Skeletal muscle satellite cell (primary cell): ENCODE measurements at regions not wholly inside any gene's neighbourhood (a gene's known extent, or its start where the extent isn't known, plus 50 kb on each side); places are given as distances from the start of the nearest gene placed in this dataset.

Source experiments
- H3K27me3 ChIP-seq: 2 replicates; pipeline ENCODE4 v1.7.0; 2013; ENCODE audit warnings: low read length; ENCODE audit not compliant: control insufficient read depth, insufficient read depth
- H3K36me3 ChIP-seq: 2 replicates; pipeline ENCODE4 v1.7.0; 2013; ENCODE audit warnings: mild to moderate bottlenecking, control low read depth, low read length; ENCODE audit not compliant: insufficient read depth
- H3K4me1 ChIP-seq: 2 replicates; pipeline ENCODE4 v1.7.0; 2013; ENCODE audit warnings: low read length; ENCODE audit not compliant: control insufficient read depth, insufficient read depth
- H3K4me2 ChIP-seq: 2 replicates; pipeline ENCODE4 v1.7.0; 2013; ENCODE audit warnings: mild to moderate bottlenecking, low read length
- H3K4me3 ChIP-seq: 2 replicates; pipeline ENCODE4 v1.7.0; 2013; ENCODE audit warnings: low read length
- H3K9ac ChIP-seq: 2 replicates; pipeline ENCODE4 v1.7.0; 2013; ENCODE audit warnings: mild to moderate bottlenecking, low read depth, low read length, moderate library complexity
- H3K9me3 ChIP-seq: replicated peaks from 2 replicates; pipeline ENCODE4 v1.7.0; 2013; ENCODE audit warnings: mild to moderate bottlenecking, control low read depth, low read length

GRCh38 chr2:6535572-6535971, 330.1 kb downstream of the CMPK2 start:
- Histone ChIP-seq H3K4me2 (no peak overlapping the region), H3K9me3 (no peaks in the 10 kb centered on the region), H3K9ac (no peak overlapping the region), H3K4me1 (no peaks in the 10 kb centered on the region), H3K36me3 (no peaks in the 10 kb centered on the region), H3K27me3 (peaks cover 3% of the 10 kb centered on the region), H3K4me3 (no peak overlapping the region)

GRCh38 chr2:6538607-6539006, 327.1 kb downstream of the CMPK2 start:
- Histone ChIP-seq H3K36me3 (no peaks in the 10 kb centered on the region), H3K9me3 (no peaks in the 10 kb centered on the region), H3K27me3 (peaks cover 3% of the 10 kb centered on the region), H3K4me3 (no peak overlapping the region), H3K4me1 (no peaks in the 10 kb centered on the region), H3K4me2 (no peak overlapping the region), H3K9ac (no peak overlapping the region)

GRCh38 chr2:6545336-6545735, 320.4 kb downstream of the CMPK2 start:
- no peaks in the 10 kb centered on the region for H3K9me3 ChIP-seq
- no peak overlapping the region for H3K4me3 ChIP-seq
- no peak overlapping the region for H3K9ac ChIP-seq
- H3K27me3 ChIP-seq, result no peaks in the 10 kb centered on the region
- H3K4me2 ChIP-seq, result no peak overlapping the region
- H3K36me3 ChIP-seq, result no peaks in the 10 kb centered on the region
- H3K4me1 ChIP-seq, result no peaks in the 10 kb centered on the region

- Histone ChIP-seq H3K4me1 (no peaks in the 10 kb centered on the region), H3K36me3 (no peaks in the 10 kb centered on the region), H3K27me3 (no peaks in the 10 kb centered on the region), H3K4me3 (no peak overlapping the region), H3K9me3 (no peaks in the 10 kb centered on the region), H3K9ac (no peak overlapping the region), H3K4me2 (no peak overlapping the region)
These were observed 319.9 kb downstream of the CMPK2 start for GRCh38 chr2:6545795-6546194.

- H3K4me3 ChIP-seq, result no peak overlapping the region
- no peaks in the 10 kb centered on the region for H3K27me3 ChIP-seq
- no peaks in the 10 kb centered on the region for H3K36me3 ChIP-seq
- no peaks in the 10 kb centered on the region for H3K4me1 ChIP-seq
- H3K4me2 ChIP-seq, result no peak overlapping the region
- H3K9ac ChIP-seq, result no peak overlapping the region
- H3K9me3 ChIP-seq, result no peaks in the 10 kb centered on the region
These were observed 311.2 kb downstream of the CMPK2 start for GRCh38 chr2:6554466-6554865.

- no peak overlapping the region for H3K4me2 ChIP-seq
- H3K4me3 ChIP-seq, result no peak overlapping the region
- H3K27me3 ChIP-seq, result no peaks in the 10 kb centered on the region
- no peaks in the 10 kb centered on the region for H3K4me1 ChIP-seq
- no peaks in the 10 kb centered on the region for H3K9me3 ChIP-seq
- H3K36me3 ChIP-seq, result no peaks in the 10 kb centered on the region
- no peak overlapping the region for H3K9ac ChIP-seq
These were observed 309.0 kb downstream of the CMPK2 start for GRCh38 chr2:6556755-6557154.

- Histone ChIP-seq H3K36me3 (no peaks in the 10 kb centered on the region), H3K4me3 (no peak overlapping the region), H3K9me3 (no peaks in the 10 kb centered on the region), H3K9ac (no peak overlapping the region), H3K27me3 (no peaks in the 10 kb centered on the region), H3K4me1 (no peaks in the 10 kb centered on the region), H3K4me2 (no peak overlapping the region)
These were observed 308.0 kb downstream of the CMPK2 start for GRCh38 chr2:6557737-6558136.

GRCh38 chr2:6562771-6563170, 302.9 kb downstream of the CMPK2 start:
- H3K9ac ChIP-seq, result no peak overlapping the region
- no peaks in the 10 kb centered on the region for H3K9me3 ChIP-seq
- no peaks in the 10 kb centered on the region for H3K36me3 ChIP-seq
- H3K4me1 ChIP-seq, result no peaks in the 10 kb centered on the region
- H3K27me3 ChIP-seq, result no peaks in the 10 kb centered on the region
- H3K4me3 ChIP-seq, result no peak overlapping the region
- no peak overlapping the region for H3K4me2 ChIP-seq

GRCh38 chr2:6564326-6564725, 301.4 kb downstream of the CMPK2 start:
- Histone ChIP-seq H3K36me3 (no peaks in the 10 kb centered on the region), H3K27me3 (no peaks in the 10 kb centered on the region), H3K4me2 (no peak overlapping the region), H3K9ac (no peak overlapping the region), H3K4me3 (no peak overlapping the region), H3K9me3 (no peaks in the 10 kb centered on the region), H3K4me1 (no peaks in the 10 kb centered on the region)

- Histone ChIP-seq H3K4me1 (no peaks in the 10 kb centered on the region), H3K9me3 (no peaks in the 10 kb centered on the region), H3K9ac (no peak overlapping the region), H3K27me3 (no peaks in the 10 kb centered on the region), H3K4me3 (no peak overlapping the region), H3K4me2 (no peak overlapping the region), H3K36me3 (no peaks in the 10 kb centered on the region)
These were observed 291.6 kb downstream of the CMPK2 start for GRCh38 chr2:6574121-6574520.

- Histone ChIP-seq H3K4me3 (no peak overlapping the region), H3K27me3 (no peaks in the 10 kb centered on the region), H3K4me1 (no peaks in the 10 kb centered on the region), H3K4me2 (no peak overlapping the region), H3K9me3 (no peaks in the 10 kb centered on the region), H3K9ac (no peak overlapping the region), H3K36me3 (no peaks in the 10 kb centered on the region)
These were observed 289.4 kb downstream of the CMPK2 start for GRCh38 chr2:6576302-6576701.

GRCh38 chr2:6577960-6578359, 287.7 kb downstream of the CMPK2 start:
- Histone ChIP-seq H3K9me3 (no peaks in the 10 kb centered on the region), H3K4me1 (no peaks in the 10 kb centered on the region), H3K27me3 (no peaks in the 10 kb centered on the region), H3K36me3 (no peaks in the 10 kb centered on the region), H3K4me3 (no peak overlapping the region), H3K4me2 (no peak overlapping the region), H3K9ac (no peak overlapping the region)
